HG02943 (cell line): ENCODE measurements at regions not wholly inside any gene's neighbourhood (a gene's known extent, or its start where the extent isn't known, plus 50 kb on each side); places are given as distances from the start of the nearest gene placed in this dataset.
"Not testable (repeated sequence)": the region's sequence is repeated elsewhere in the genome, so short reads cannot be mapped to it uniquely, and the experiment has no call there.

Source experiments
- ATAC-seq: cut with Tn5 transposase; IDR thresholded peaks from one replicate; pipeline ENCODE4 v1.9.1; 2021; ENCODE audit warnings: mild to moderate bottlenecking, low read depth, moderate library complexity; ENCODE audit not compliant: unreplicated experiment

DNA sequence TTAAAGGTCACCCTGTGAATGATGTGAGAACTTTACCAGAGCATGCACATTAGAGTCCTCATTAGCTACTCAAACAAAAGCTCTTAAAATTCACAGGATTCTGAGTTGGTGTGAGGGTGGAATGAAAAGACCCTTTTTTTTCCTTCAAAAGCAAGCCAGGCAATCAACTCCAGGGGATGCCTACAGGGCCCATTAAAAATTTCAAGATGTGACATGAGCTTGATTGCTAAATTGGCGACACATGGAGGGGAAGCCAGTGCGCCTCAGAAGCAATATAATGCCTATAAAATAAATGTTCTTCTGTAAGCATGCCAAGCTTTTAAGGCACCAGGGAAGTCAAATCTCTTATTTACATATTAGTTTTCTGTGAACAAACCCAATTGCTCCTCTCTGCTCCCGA, 328.8 kb upstream of the SUCLG2 start:
- no peak for ATAC-seq

GRCh38 chr3:67981077-67981476, 326.7 kb upstream of the SUCLG2 start:
- ATAC-seq: no peak

DNA sequence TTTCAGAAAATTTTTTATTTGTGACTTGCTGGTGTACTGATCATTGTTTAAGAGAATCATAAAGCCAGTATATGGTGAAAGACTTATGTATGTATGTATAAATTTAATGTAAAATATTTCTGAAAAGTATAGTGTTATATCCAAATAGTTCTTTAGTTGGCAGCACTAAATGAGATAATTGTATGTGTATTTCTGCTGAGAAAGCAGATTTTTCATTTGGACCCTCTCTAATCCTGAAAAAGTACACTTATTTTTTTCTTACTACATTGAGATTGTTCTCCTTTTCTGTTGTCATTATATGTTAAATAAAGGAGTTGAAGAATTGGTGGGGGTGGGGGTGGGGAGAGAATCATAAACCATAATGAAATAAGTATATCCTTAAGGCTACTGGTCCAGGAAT, 324.9 kb upstream of the SUCLG2 start:
- no peak for ATAC-seq

GRCh38 chr3:67977762-67978161, 323.4 kb upstream of the SUCLG2 start:
- ATAC-seq: no peak

DNA sequence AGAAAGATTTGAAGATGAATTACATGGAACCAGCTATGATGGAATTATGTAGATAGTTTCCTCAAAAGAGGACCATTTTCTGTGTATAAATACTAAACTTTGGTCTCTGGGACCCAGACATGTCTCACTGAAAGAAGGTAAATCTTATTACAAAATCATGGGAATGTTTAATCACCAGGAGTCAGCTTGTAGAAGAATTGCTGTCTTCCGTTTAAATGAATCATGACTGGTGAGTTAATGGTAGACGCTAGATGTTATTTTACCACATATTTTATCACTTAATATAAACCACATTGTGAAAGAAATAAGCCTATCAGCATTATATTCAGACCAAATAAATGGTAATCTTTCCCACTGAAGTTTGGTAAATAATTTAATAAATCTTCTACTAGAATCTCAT, 322.3 kb upstream of the SUCLG2 start:
- no peak for ATAC-seq

DNA sequence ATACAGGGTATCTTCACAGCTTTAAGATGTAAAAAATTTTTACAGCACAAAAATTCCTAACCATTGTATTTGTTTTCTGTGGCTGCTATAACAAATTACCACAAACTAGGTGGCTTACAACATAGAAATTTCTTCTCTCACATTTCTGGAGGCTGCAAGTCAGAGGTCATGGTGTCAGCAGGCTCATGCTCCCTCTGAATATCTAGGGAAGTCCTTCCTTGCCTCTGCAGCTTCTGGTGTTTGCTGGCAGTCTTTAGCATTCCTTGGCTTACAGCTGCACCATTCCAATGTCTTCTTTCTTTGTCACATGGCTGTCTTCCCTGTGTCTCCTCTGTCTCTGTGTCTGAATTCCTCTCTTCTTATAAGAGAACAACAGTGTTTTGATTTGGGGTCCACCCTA, 310.2 kb upstream of the SUCLG2 start:
- no peak for ATAC-seq

DNA sequence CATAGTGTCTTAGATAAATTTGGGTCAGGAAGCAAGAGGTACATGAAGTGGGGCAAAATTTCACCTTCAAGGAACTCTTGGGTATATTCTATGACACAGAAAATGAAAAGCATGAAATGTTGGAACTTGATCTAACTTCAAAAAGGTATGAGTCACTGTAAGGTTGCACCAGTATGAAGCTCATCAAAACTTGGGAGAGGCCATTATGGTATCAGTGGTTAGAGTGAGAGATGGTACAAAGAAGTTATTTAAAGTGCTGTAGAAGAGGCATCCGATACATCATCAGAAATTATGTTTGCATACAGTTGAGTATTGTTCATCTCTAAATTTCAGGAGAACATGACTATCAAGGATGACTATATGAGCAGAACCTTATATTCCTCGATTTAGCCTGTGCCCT, 302.9 kb upstream of the SUCLG2 start:
- no peak for ATAC-seq

DNA sequence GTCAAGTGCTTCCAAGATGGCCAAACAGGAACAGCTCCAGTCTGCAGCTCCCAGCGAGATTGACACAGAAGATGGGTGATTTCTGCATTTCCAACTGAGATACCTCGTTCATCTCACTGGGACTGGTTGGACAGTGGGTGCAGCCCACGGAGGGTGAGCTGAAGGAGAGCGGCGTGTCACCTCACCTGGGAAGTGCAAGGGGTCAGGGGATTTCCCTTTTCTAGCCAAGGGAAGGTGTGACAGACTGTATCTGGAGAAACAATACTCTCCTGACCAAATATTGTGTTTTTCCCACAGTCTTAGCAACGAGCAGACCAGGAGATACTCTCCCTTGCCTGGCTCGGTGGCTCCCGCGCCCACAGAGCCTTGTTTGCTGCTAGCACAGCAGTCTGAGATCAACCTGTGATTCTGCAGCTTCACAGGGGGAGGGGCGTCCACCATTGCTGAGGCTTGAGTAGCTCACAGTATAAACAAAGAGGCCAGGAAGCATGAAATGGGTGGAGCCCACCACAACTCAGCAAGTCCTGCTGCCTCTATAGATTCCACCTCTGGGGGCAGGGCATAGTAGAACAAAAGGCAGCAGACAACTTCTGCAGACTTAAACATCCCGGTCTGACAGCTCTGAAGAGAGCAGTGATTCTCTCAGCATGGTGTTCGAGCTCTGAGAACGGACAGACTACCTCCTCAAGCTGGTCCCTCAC, 293.5 kb upstream of the SUCLG2 start:
- ATAC-seq: no peak

DNA sequence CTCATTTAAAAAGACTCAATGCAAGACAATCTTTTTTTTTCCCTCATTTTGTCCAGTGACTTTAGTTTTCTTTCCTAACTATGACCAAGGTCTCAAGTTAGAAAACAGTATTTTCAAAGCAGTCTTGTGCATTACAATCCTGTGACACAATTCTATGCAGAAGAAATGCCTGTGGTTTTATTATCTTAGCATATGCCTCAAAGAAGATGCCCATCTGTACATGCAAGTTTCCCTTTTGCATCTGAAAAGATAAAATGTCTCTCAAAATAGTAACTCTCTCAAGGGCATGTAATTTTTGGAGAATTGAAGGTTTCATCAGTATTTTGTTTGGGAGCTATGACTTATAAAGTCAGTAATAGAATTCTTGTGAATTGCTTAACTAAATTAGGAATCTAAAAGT, 292.0 kb upstream of the SUCLG2 start:
- no peak for ATAC-seq

DNA sequence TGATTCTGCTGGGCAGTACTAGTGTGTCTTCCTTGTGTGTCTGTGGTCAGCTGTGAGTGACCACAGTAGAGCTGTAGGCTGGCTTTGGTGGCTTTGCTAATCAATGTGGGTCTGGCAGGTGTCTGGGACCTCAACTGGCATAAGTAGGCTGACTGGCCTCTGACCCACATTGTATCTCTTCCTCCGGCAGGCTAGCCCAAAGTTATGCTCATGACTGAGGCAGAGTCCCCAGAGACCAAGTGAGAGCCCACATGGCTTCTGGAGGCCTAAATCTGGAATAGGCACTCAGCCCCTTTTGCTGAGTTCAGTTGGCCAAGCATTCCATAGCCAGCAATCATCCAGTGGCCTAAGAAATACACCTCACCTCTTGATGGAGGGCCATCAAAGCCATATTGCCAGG, 289.1 kb upstream of the SUCLG2 start:
- no peak for ATAC-seq

- no peak for ATAC-seq
Observed at GRCh38 chr3:67941433-67942030, 287.1 kb upstream of the SUCLG2 start.

GRCh38 chr3:67940210-67940952, 286.0 kb upstream of the SUCLG2 start:
- no peak for ATAC-seq

- no peak for ATAC-seq
Observed at GRCh38 chr3:67937498-67938118, 283.2 kb upstream of the SUCLG2 start.

DNA sequence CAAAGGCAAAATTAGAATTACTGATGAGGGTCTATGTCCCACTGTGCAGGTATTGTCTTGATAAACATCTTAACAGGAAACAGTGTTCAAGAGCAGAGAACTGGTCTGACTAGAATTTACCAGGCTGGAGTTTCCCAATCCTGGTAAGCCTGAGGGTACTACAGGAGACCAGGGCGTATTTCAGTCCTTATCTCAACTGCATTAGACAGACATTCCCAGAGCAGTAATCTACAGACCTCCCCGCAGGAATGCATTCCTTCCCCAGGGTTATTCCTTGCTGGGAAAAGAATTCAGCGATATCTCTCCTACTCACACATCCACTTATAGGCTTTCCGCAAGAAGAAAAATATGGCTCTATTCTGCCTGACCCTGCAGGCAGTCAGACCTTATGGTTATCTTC, 276.0 kb upstream of the SUCLG2 start:
- ATAC-seq: not testable (repeated sequence)

GRCh38 chr3:67923796-67924195, 269.4 kb upstream of the SUCLG2 start:
- no peak for ATAC-seq

DNA sequence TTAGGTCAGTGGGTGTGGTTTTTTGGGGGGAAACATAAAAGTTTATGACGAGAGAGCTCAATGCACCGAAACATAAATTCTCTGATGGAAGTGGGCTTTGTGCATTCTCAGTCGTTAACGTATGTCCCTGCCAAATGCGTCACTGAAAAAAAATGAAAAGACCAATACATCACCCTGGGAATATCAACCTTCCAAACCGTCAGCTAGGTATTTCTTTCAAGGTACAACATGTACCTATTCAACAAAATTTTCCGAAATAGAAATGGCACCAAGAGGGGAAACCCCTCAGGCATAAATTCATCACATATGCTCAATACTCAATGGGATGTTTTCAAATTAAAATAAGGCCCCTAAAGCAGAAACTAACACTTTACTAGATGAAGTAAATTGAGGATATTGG, 266.6 kb upstream of the SUCLG2 start:
- ATAC-seq: no peak

- no peak for ATAC-seq
Observed at GRCh38 chr3:67920311-67920710, 265.9 kb upstream of the SUCLG2 start.

DNA sequence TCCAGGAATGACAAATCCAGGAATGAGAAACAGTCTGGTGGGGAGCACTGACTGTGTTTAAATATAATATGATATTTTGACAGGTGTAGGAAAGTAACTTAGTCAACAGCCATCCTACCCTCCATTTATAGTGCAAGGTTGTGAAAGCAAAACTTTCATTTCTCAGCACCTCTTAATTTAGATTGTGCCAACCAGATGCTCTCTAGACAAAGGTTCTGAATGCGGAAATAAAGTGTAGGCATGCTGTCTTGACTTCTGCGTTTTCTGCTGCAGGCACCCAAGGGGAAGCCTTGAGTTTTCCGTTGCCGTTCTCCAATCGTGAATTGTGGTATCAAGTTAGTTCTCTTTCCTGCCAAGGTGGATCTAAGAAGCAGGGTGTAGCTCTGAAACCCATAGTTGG, 261.9 kb upstream of the SUCLG2 start:
- ATAC-seq: no peak

DNA sequence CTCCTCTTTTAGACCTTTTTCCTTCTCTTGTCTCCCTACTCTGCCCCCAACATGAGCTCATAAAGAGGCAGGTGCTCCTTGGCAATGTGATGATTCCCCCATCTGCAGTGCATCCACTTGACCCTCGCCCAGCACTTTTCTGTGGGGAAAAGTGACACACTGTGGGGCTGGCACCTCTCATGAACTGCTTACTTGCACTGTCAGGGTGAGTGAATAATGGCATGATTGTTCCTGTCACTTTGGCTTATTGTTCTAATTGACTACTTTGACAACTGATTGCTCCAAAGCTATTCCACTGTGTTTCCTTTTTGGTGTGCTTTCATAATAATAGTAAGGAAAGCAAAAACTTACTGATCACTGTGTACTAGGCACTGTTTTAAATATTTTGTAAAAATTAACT, 253.3 kb upstream of the SUCLG2 start:
- ATAC-seq: no peak

GRCh38 chr3:67906261-67906660, 251.8 kb upstream of the SUCLG2 start:
- ATAC-seq: no peak

- ATAC-seq: no peak
Observed at GRCh38 chr3:67901681-67902080, 247.3 kb upstream of the SUCLG2 start.
